H9 (cell line): ENCODE measurements at regions not wholly inside any gene's neighbourhood (a gene's known extent, or its start where the extent isn't known, plus 50 kb on each side); places are given as distances from the start of the nearest gene placed in this dataset.

Experiments
- DNase-seq: peaks from one replicate; pipeline ENCODE4 v3.0.0-alpha.2; 2017
- H2AFZ ChIP-seq: one replicate; pipeline ENCODE4 v1.6.1; 2013; ENCODE audit warnings: mild to moderate bottlenecking, low read length, control low read depth, moderate library complexity
- H2AK5ac ChIP-seq: 2 replicates; pipeline ENCODE4 v1.6.1; 2013; ENCODE audit warnings: low read length, control low read depth, mixed read lengths; ENCODE audit not compliant: insufficient read length
- H2BK120ac ChIP-seq: one replicate; pipeline ENCODE4 v1.6.1; 2013; ENCODE audit warnings: low read depth, mild to moderate bottlenecking, low read length, control low read depth, inconsistent platforms; ENCODE audit not compliant: poor library complexity, severe bottlenecking
- H2BK12ac ChIP-seq: 2 replicates; pipeline ENCODE4 v1.6.1; 2013; ENCODE audit warnings: low read length, control low read depth, mixed read lengths, low read depth; ENCODE audit not compliant: insufficient read length
- H2BK15ac ChIP-seq: 2 replicates; pipeline ENCODE4 v1.6.1; 2013; ENCODE audit warnings: low read depth, low read length, control low read depth
- H2BK20ac ChIP-seq: one replicate; pipeline ENCODE4 v1.6.1; 2013; ENCODE audit warnings: low read depth, mild to moderate bottlenecking, low read length, control low read depth, inconsistent platforms; ENCODE audit not compliant: poor library complexity, severe bottlenecking
- H2BK5ac ChIP-seq: 2 replicates; pipeline ENCODE4 v1.6.1; 2013; ENCODE audit warnings: low read length, control low read depth, mixed read lengths; ENCODE audit not compliant: insufficient read length
- H3K14ac ChIP-seq: 2 replicates; pipeline ENCODE4 v1.6.1; 2013; ENCODE audit warnings: low read length, control low read depth; ENCODE audit not compliant: insufficient read depth
- H3K18ac ChIP-seq: 2 replicates; pipeline ENCODE4 v1.6.1; 2013; ENCODE audit warnings: low read depth, mild to moderate bottlenecking, mixed read lengths, low read length, control low read depth; ENCODE audit not compliant: insufficient read length
- H3K23ac ChIP-seq: 2 replicates; pipeline ENCODE4 v1.6.1; 2013; ENCODE audit warnings: low read length, control low read depth, mixed read lengths, low read depth; ENCODE audit not compliant: insufficient read length
- H3K23me2 ChIP-seq: 2 replicates; pipeline ENCODE4 v1.6.1; 2013; ENCODE audit warnings: low read depth, mild to moderate bottlenecking, mixed read lengths, low read length, control low read depth; ENCODE audit not compliant: insufficient read length, poor library complexity, severe bottlenecking
- H3K27ac ChIP-seq: 2 replicates; pipeline ENCODE4 v1.5.1; 2013; ENCODE audit warnings: low read length, control low read depth, mixed read lengths, low read depth; ENCODE audit not compliant: insufficient read length
- H3K27me3 ChIP-seq: 2 replicates; pipeline ENCODE4 v1.6.1; 2013; ENCODE audit warnings: low read length, control low read depth, inconsistent platforms; ENCODE audit not compliant: insufficient read depth
- H3K4ac ChIP-seq: 2 replicates; pipeline ENCODE4 v1.6.1; 2013; ENCODE audit warnings: low read depth, mild to moderate bottlenecking, control low read depth, inconsistent platforms, low read length, moderate library complexity
- H3K4me1 ChIP-seq: 2 replicates; pipeline ENCODE4 v1.6.1; 2013; ENCODE audit warnings: low read length, control low read depth, inconsistent platforms; ENCODE audit not compliant: insufficient read depth
- H3K4me2 ChIP-seq: 2 replicates; pipeline ENCODE4 v1.6.1; 2013; ENCODE audit warnings: low read length, control low read depth, mixed read lengths; ENCODE audit not compliant: insufficient read length, insufficient read depth
- H3K56ac ChIP-seq: 2 replicates; pipeline ENCODE4 v1.6.1; 2013; ENCODE audit warnings: low read depth, mild to moderate bottlenecking, mixed read lengths, low read length, control low read depth; ENCODE audit not compliant: insufficient read length
- H3K79me1 ChIP-seq: 2 replicates; pipeline ENCODE4 v1.6.1; 2013; ENCODE audit warnings: low read depth, mild to moderate bottlenecking, moderate library complexity, low read length, control low read depth, inconsistent platforms; ENCODE audit not compliant: insufficient read depth, poor library complexity, severe bottlenecking
- H3K79me2 ChIP-seq: 2 replicates; pipeline ENCODE4 v1.6.1; 2013; ENCODE audit warnings: low read length, control low read depth, inconsistent platforms; ENCODE audit not compliant: insufficient read depth
- H3K9ac ChIP-seq: 2 replicates; pipeline ENCODE4 v1.6.1; 2013; ENCODE audit warnings: low read length, control low read depth, mixed read lengths; ENCODE audit not compliant: insufficient read length; ENCODE audit errors: extremely low read depth
- H3K9me3 ChIP-seq: one replicate; pipeline ENCODE4 v1.6.1; 2013; ENCODE audit warnings: low read depth, low read length, inconsistent platforms; ENCODE audit not compliant: control insufficient read depth
- H3T11ph ChIP-seq: one replicate; pipeline ENCODE4 v1.6.1; 2013; ENCODE audit warnings: mild to moderate bottlenecking, low read length, control low read depth, inconsistent platforms
- H4K20me1 ChIP-seq: one replicate; pipeline ENCODE4 v1.6.1; 2013; ENCODE audit not compliant: control insufficient read depth, insufficient read length, insufficient read depth
- H4K5ac ChIP-seq: 2 replicates; pipeline ENCODE4 v1.6.1; 2013; ENCODE audit warnings: low read depth, mild to moderate bottlenecking, mixed read lengths, low read length, control low read depth; ENCODE audit not compliant: insufficient read length
- H4K8ac ChIP-seq: replicated peaks from 2 replicates; pipeline ENCODE4 v1.6.1; 2013; ENCODE audit warnings: low read length, control low read depth, mixed read lengths, low read depth; ENCODE audit not compliant: insufficient read length
- H4K91ac ChIP-seq: 2 replicates; pipeline ENCODE4 v1.6.1; 2013; ENCODE audit warnings: low read depth, mild to moderate bottlenecking, moderate library complexity, mixed read lengths, low read length, control low read depth; ENCODE audit not compliant: insufficient read length
- H3K27ac Mint-ChIP-seq, 3 experiments: 2 replicates in 2 of 3; 3 replicates in 1 of 3; pipeline ENCODE4 v1.8.0; 2020 to 2021; ENCODE audit warnings: mixed read lengths in 3 of 3, mild to moderate bottlenecking in 1 of 3, moderate library complexity in 1 of 3
- H3K27me3 Mint-ChIP-seq: 2 replicates; pipeline ENCODE4 v1.8.0; 2021; ENCODE audit warnings: low read depth, mild to moderate bottlenecking, moderate library complexity, mixed read lengths
- H3K36me3 Mint-ChIP-seq, 3 experiments: 2 replicates in 2 of 3; 3 replicates in 1 of 3; pipeline ENCODE4 v1.8.0; 2020 to 2021; ENCODE audit warnings: low read depth in 3 of 3, mixed read lengths in 3 of 3; ENCODE audit not compliant: insufficient read depth in 1 of 3
- H3K4me1 Mint-ChIP-seq, 2 experiments: 2 replicates each; pipeline ENCODE4 v1.8.0; 2020; ENCODE audit warnings: mixed read lengths in 2 of 2
- H3K4me3 Mint-ChIP-seq, 2 experiments: 2 replicates in 1 of 2; 3 replicates in 1 of 2; pipeline ENCODE4 v1.8.0; 2020 to 2021; ENCODE audit warnings: mild to moderate bottlenecking in 2 of 2, mixed read lengths in 2 of 2, moderate library complexity in 1 of 2
- H3K9me3 Mint-ChIP-seq, 2 experiments: 2 replicates in 1 of 2; 3 replicates in 1 of 2; pipeline ENCODE4 v1.8.0; 2020; ENCODE audit warnings: mild to moderate bottlenecking in 2 of 2, mixed read lengths in 2 of 2, moderate library complexity in 1 of 2
- CTCF ChIP-seq: fragments of 200-600 bp; sonication (generic); conservative IDR thresholded peaks from 3 replicates; pipeline ENCODE4 v1.8.0; 2021; ENCODE audit warnings: antibody characterized with exemption, mild to moderate bottlenecking
- WGBS: extraction: QIAGEN DNeasy Blood & Tissue Kit; methylation state at CpG from one replicate; pipeline ENCODE4 v1.1.7; 2013; ENCODE audit warnings: missing lambda C conversion rate, low lambda C conversion rate, mixed read lengths; ENCODE audit not compliant: insufficient read length; ENCODE audit errors: extremely low coverage; 5-methylcytosine and 5-hydroxymethylcytosine counted together

DNA sequence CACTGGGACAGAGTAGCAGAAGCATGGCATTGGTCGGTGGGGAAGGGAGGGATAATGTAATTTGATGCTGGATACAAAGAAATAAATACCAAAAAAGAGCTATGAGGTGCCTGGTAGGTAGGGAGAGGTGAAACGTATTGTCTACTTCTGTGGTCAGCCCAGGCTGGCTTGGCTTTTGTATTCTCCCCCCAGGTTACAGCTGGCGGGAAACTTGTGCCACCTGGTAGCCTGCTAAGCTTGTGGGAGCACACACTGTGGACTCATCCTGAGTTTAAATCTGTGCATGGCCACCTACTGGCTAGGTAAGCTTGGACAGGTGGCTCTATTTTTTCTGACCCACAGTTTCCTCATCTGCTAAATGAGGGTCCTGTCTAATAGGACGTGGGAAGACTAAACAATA is 165.2 kb upstream of the E2F8 start:
- H3T11ph ChIP-seq: no peak overlapping the region
- no peak overlapping the region for H2BK120ac ChIP-seq
- H2AFZ ChIP-seq: no peak overlapping the region
- no peak overlapping the region for H4K5ac ChIP-seq
- no peak overlapping the region for H3K18ac ChIP-seq
- no peaks in the 10 kb centered on the region for H3K27me3 ChIP-seq
- Mint-ChIP-seq H3K4me3 (no peak overlapping the region), H3K27ac (no peak overlapping the region), H3K4me1 (peaks cover 8 to 23% of the 10 kb centered on the region in 2 experiments), H3K9me3 (no peaks in the 10 kb centered on the region), H3K27me3 (peaks cover 2% of the 10 kb centered on the region), H3K36me3 (no peaks in the 10 kb centered on the region)
- no peak overlapping the region for H3K4me2 ChIP-seq
- H4K20me1 ChIP-seq: no peaks in the 10 kb centered on the region
- no peak overlapping the region for H3K14ac ChIP-seq
- no peak overlapping the region for H3K23ac ChIP-seq
- no peak overlapping the region for H3K4ac ChIP-seq
- H2AK5ac ChIP-seq: no peak overlapping the region
- H3K56ac ChIP-seq: no peak overlapping the region
- no peak overlapping the region for H2BK5ac ChIP-seq
- H4K8ac ChIP-seq: no peak overlapping the region
- H3K79me1 ChIP-seq: no peaks in the 10 kb centered on the region
- no peaks in the 10 kb centered on the region for H3K4me1 ChIP-seq
- TF ChIP-seq CTCF: no peak
- no peak overlapping the region for H2BK12ac ChIP-seq
- DNase-seq: no peak
- no peaks in the 10 kb centered on the region for H3K23me2 ChIP-seq
- no peak overlapping the region for H3K27ac ChIP-seq
- no peak overlapping the region for H2BK15ac ChIP-seq
- no peak overlapping the region for H3K9ac ChIP-seq
- no peaks in the 10 kb centered on the region for H3K79me2 ChIP-seq
- H3K9me3 ChIP-seq: no peaks in the 10 kb centered on the region
- WGBS: no CpG with 5 or more reads among the region's 4 CpGs
- H2BK20ac ChIP-seq: no peak overlapping the region
- H4K91ac ChIP-seq: no peak overlapping the region
